HPDE6-E6E7 (cell line): ENCODE measurements at regions not wholly inside any gene's neighbourhood (a gene's known extent, or its start where the extent isn't known, plus 50 kb on each side); places are given as distances from the start of the nearest gene placed in this dataset.

Source experiments
- DNase-seq: peaks from one replicate; pipeline ENCODE4 v3.0.0; 2011; ENCODE audit warnings: missing footprints; ENCODE audit errors: extremely low spot score

- DNase-seq = no peak
These were observed 624.8 kb downstream of the NTRK3 start for GRCh38 chr15:87631775-87632174.

GRCh38 chr15:87631093-87631492 is 625.4 kb downstream of the NTRK3 start:
- no peak for DNase-seq

GRCh38 chr15:87628311-87628710 is 628.2 kb downstream of the NTRK3 start:
- DNase-seq = no peak

- DNase-seq = no peak
These were observed 629.7 kb downstream of the NTRK3 start for GRCh38 chr15:87626860-87627259.

GRCh38 chr15:87623832-87624231 is 632.7 kb downstream of the NTRK3 start:
- no peak for DNase-seq

GRCh38 chr15:87620393-87620792 is 636.1 kb downstream of the NTRK3 start:
- no peak for DNase-seq

GRCh38 chr15:87619161-87619960 is 637.2 kb downstream of the NTRK3 start:
- DNase-seq = no peak

GRCh38 chr15:87618203-87618725 is 638.3 kb downstream of the NTRK3 start:
- DNase-seq = no peak

GRCh38 chr15:87614704-87615103 is 641.8 kb downstream of the NTRK3 start:
- DNase-seq = no peak

GRCh38 chr15:87610366-87610765 is 646.2 kb downstream of the NTRK3 start:
- no peak for DNase-seq

GRCh38 chr15:87609894-87610293 is 646.6 kb downstream of the NTRK3 start:
- no peak for DNase-seq

GRCh38 chr15:87609474-87609873 is 647.1 kb downstream of the NTRK3 start:
- DNase-seq = no peak

GRCh38 chr15:87608238-87609028 is 648.1 kb downstream of the NTRK3 start:
- DNase-seq = no peak

- DNase-seq = no peak
These were observed 649.6 kb downstream of the NTRK3 start for GRCh38 chr15:87606971-87607370.

GRCh38 chr15:87604857-87605446 is 651.6 kb downstream of the NTRK3 start:
- DNase-seq = peak; percentile 23

GRCh38 chr15:87602371-87602770 is 654.2 kb downstream of the NTRK3 start:
- DNase-seq = no peak

- DNase-seq = no peak
These were observed 656.9 kb downstream of the NTRK3 start for GRCh38 chr15:87599616-87600015.

- DNase-seq = no peak
These were observed 659.0 kb downstream of the NTRK3 start for GRCh38 chr15:87597346-87598052.

- no peak for DNase-seq
These were observed 665.0 kb downstream of the NTRK3 start for GRCh38 chr15:87591582-87591981.

- no peak for DNase-seq
These were observed 665.5 kb downstream of the NTRK3 start for GRCh38 chr15:87591042-87591441.

GRCh38 chr15:87589134-87589533 is 667.4 kb downstream of the NTRK3 start:
- no peak for DNase-seq

GRCh38 chr15:87582169-87582568 is 674.4 kb downstream of the NTRK3 start:
- DNase-seq = no peak
